DND-41 (cell line): ENCODE measurements at regions not wholly inside any gene's neighbourhood (a gene's known extent, or its start where the extent isn't known, plus 50 kb on each side); places are given as distances from the start of the nearest gene placed in this dataset.

Source experiments
- EZH2 ChIP-seq: IDR thresholded peaks from 3 replicates; pipeline ENCODE4 v1.6.1; 2012; ENCODE audit warnings: borderline replicate concordance, low read depth, mild to moderate bottlenecking, moderate library complexity, low read length, inconsistent platforms; ENCODE audit not compliant: severe bottlenecking
- TF ChIP-seq, protein P1 (sequence below): IDR thresholded peaks from 2 replicates; pipeline ENCODE4 v1.5.1; 2012; ENCODE audit warnings: borderline replicate concordance, low read length, moderate library complexity, mild to moderate bottlenecking; ENCODE audit not compliant: poor library complexity, severe bottlenecking; ENCODE audit errors: extremely low read depth

DNA sequence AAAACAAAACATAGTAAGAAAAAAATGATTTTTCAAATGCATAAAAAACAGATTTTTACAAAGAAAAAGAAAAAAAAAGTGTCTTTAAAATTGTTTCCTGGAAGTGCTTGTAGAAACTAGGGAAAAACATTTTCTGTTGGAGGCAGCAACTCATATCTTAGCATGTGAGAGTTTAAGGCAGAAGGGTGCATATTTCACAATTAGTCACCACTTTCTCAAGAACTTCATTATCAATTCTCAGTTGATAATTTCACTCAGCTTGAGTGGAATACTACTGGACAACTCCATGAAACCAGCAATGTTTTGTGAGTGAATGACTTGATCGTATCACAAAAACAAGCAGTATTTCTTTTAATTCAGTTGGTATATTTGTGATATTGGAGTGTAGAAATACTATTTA lies 508.3 kb upstream of the DAB2 start:
- TF ChIP-seq, protein P1, sequence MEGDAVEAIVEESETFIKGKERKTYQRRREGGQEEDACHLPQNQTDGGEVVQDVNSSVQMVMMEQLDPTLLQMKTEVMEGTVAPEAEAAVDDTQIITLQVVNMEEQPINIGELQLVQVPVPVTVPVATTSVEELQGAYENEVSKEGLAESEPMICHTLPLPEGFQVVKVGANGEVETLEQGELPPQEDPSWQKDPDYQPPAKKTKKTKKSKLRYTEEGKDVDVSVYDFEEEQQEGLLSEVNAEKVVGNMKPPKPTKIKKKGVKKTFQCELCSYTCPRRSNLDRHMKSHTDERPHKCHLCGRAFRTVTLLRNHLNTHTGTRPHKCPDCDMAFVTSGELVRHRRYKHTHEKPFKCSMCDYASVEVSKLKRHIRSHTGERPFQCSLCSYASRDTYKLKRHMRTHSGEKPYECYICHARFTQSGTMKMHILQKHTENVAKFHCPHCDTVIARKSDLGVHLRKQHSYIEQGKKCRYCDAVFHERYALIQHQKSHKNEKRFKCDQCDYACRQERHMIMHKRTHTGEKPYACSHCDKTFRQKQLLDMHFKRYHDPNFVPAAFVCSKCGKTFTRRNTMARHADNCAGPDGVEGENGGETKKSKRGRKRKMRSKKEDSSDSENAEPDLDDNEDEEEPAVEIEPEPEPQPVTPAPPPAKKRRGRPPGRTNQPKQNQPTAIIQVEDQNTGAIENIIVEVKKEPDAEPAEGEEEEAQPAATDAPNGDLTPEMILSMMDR: no peak
- no peak for TF ChIP-seq EZH2
